HepG2 (cell line): ENCODE measurements at regions not wholly inside any gene's neighbourhood (a gene's known extent, or its start where the extent isn't known, plus 50 kb on each side); places are given as distances from the start of the nearest gene placed in this dataset.
A peak's percentile ranks its signal among the peaks of the same experiment; 100 is the strongest.

ENCODE experiments used
- ASH2L ChIP-seq: fragments of 300-600, 200-600 bp; sonication (generic); IDR thresholded peaks from 2 replicates; pipeline ENCODE4 v1.7.0; 2017; ENCODE audit warnings: low read depth, mild to moderate bottlenecking, moderate library complexity, mixed read lengths, low read length; ENCODE audit not compliant: insufficient read length
- DDIT3 ChIP-seq: sonication (generic); formaldehyde crosslinking; IDR thresholded peaks from 2 replicates; pipeline ENCODE4 v1.4.0; 2020; ENCODE audit warnings: mild to moderate bottlenecking, missing genetic modification reagents
- GATAD2A ChIP-seq: IDR thresholded peaks from 2 replicates; pipeline ENCODE4 v1.6.1; 2016
- HBP1 ChIP-seq: IDR thresholded peaks from 2 replicates; pipeline ENCODE4 v1.6.1; 2016; ENCODE audit warnings: low read depth, control low read depth
- HNF1B ChIP-seq: sonication (generic); formaldehyde crosslinking; IDR thresholded peaks from 2 replicates; pipeline ENCODE4 v1.5.1; 2020; ENCODE audit warnings: mild to moderate bottlenecking, moderate library complexity, missing genetic modification reagents
- HNF4G ChIP-seq, 2 experiments: sonication (generic) in 1 of 2; formaldehyde crosslinking in 1 of 2; IDR thresholded peaks; 2 replicates each; pipeline versions ENCODE4 v1.4.0 to v1.6.1; 2011 to 2020; ENCODE audit warnings: borderline replicate concordance in 2 of 2, low read depth in 2 of 2, mild to moderate bottlenecking in 2 of 2, low read length in 1 of 2, missing genetic modification reagents in 1 of 2, moderate library complexity in 1 of 2
- LCORL ChIP-seq, 2 experiments: fragments of 450-650 bp in 1 of 2; sonication (generic) in 1 of 2; formaldehyde crosslinking in 1 of 2; IDR thresholded peaks; 2 replicates each; pipeline versions ENCODE4 v1.5.0 to v1.6.1; 2017 to 2020; ENCODE audit warnings: antibody characterized with exemption in 1 of 2, missing genetic modification reagents in 1 of 2
- MED1 ChIP-seq: sonication (generic); formaldehyde crosslinking; IDR thresholded peaks from 2 replicates; pipeline ENCODE4 v1.4.0; 2020; ENCODE audit warnings: missing genetic modification reagents
- MEIS2 ChIP-seq: sonication (generic); formaldehyde crosslinking; IDR thresholded peaks from 2 replicates; pipeline ENCODE4 v1.9.0; 2021; ENCODE audit warnings: mild to moderate bottlenecking, missing genetic modification reagents
- PHF21A ChIP-seq: sonication (generic); formaldehyde crosslinking; IDR thresholded peaks from 2 replicates; pipeline ENCODE4 v1.5.0; 2020; ENCODE audit warnings: mild to moderate bottlenecking, missing genetic modification reagents
- SIN3B ChIP-seq: fragments of 150-350 bp; IDR thresholded peaks from 2 replicates; pipeline ENCODE4 v1.6.1; 2014; ENCODE audit warnings: low read length
- SIX4 ChIP-seq: sonication (generic); formaldehyde crosslinking; IDR thresholded peaks from 2 replicates; pipeline ENCODE4 v1.4.0; 2020; ENCODE audit warnings: missing genetic modification reagents
- SMC3 ChIP-seq: IDR thresholded peaks from 2 replicates; pipeline ENCODE4 v1.6.1; 2011; ENCODE audit warnings: low read length, improper control_type of control experiment
- TARDBP ChIP-seq: sonication (generic); formaldehyde crosslinking; IDR thresholded peaks from 2 replicates; pipeline ENCODE4 v1.8.0; 2022; ENCODE audit warnings: mild to moderate bottlenecking, missing genetic modification reagents
- ZFY ChIP-seq: sonication (generic); formaldehyde crosslinking; IDR thresholded peaks from 2 replicates; pipeline ENCODE4 v1.4.0; 2020; ENCODE audit warnings: missing genetic modification reagents
- ZMYM4 ChIP-seq: sonication (generic); formaldehyde crosslinking; IDR thresholded peaks from 2 replicates; pipeline ENCODE4 v1.8.1; 2023; ENCODE audit warnings: mild to moderate bottlenecking, missing genetic modification reagents
- ZNF331 ChIP-seq: sonication (generic); formaldehyde crosslinking; IDR thresholded peaks from 2 replicates; pipeline ENCODE4 v1.4.0; 2020; ENCODE audit warnings: missing genetic modification reagents
- ZNF350 ChIP-seq: sonication (generic); formaldehyde crosslinking; IDR thresholded peaks from 2 replicates; pipeline ENCODE4 v1.4.0; 2020; ENCODE audit warnings: mild to moderate bottlenecking, low read depth, missing genetic modification reagents, borderline replicate concordance
- ZNF720 ChIP-seq: sonication (generic); formaldehyde crosslinking; IDR thresholded peaks from 2 replicates; pipeline ENCODE4 v1.4.0; 2020; ENCODE audit warnings: missing genetic modification reagents
- ZNF775 ChIP-seq: sonication (generic); formaldehyde crosslinking; IDR thresholded peaks from 2 replicates; pipeline ENCODE4 v1.4.0; 2020; ENCODE audit warnings: missing genetic modification reagents, mild to moderate bottlenecking, moderate library complexity, borderline replicate concordance
- ZSCAN25 ChIP-seq: sonication (generic); formaldehyde crosslinking; IDR thresholded peaks from 2 replicates; pipeline ENCODE4 v1.8.0; 2022; ENCODE audit warnings: mild to moderate bottlenecking, missing genetic modification reagents
- TF ChIP-seq, protein P1 (sequence below): sonication (generic); formaldehyde crosslinking; IDR thresholded peaks from 2 replicates; pipeline ENCODE4 v1.4.0; 2020; ENCODE audit warnings: missing genetic modification reagents
- TF ChIP-seq, protein P2 (sequence below): sonication (generic); formaldehyde crosslinking; IDR thresholded peaks from 2 replicates; pipeline ENCODE4 v1.8.1; 2022; ENCODE audit warnings: mild to moderate bottlenecking, missing genetic modification reagents

- TF ChIP-seq ZMYM4 (CRISPR knock-in tag) (peak; percentile 45), HNF1B (no peak), ZNF720 (CRISPR knock-in tag) (no peak), ZNF775 (0 out of 2 replicates have a peak, but pooled peaks have one; percentile 62), HBP1 (CRISPR knock-in tag) (0 out of 2 replicates have a peak, but pooled peaks have one; percentile 28), SIX4 (CRISPR knock-in tag) (no peak), GATAD2A (CRISPR knock-in tag) (peak; percentile 44; the same call in 1 of the 2 replicates), SIN3B (no peak), ZNF350 (CRISPR knock-in tag) (peak; percentile 20; the same call in 1 of the 2 replicates), ASH2L (peak; percentile 66), ZFY (peak; percentile 43; the same call in 1 of the 2 replicates), MED1 (0 out of 2 replicates have a peak, but pooled peaks have one; percentile 13), PHF21A (CRISPR knock-in tag) (peak; percentile 71; the same call in 1 of the 2 replicates), DDIT3 (no peak), HNF4G (IDR thresholded peaks at IDR 0.05; ENCODE audit: borderline replicate concordance, low read depth, low read length) (peak; percentile 59; the same call in 1 of the 2 replicates), HNF4G (CRISPR knock-in tag; IDR thresholded peaks at IDR 0.05; ENCODE audit: borderline replicate concordance, low read depth) (no peak), MEIS2 (CRISPR knock-in tag) (no peak), LCORL (IDR thresholded peaks at IDR 0.05) (no peak), LCORL (CRISPR knock-in tag; IDR thresholded peaks at IDR 0.05) (peak; percentile 50; the same call in 1 of the 2 replicates), SMC3 (peak; percentile 20; the same call in 1 of the 2 replicates), TARDBP (CRISPR knock-in tag) (peak; percentile 51; the same call in 1 of the 2 replicates), ZSCAN25 (CRISPR knock-in tag) (0 out of 2 replicates have a peak, but pooled peaks have one; percentile 63), ZNF331 (no peak)
- TF ChIP-seq, protein P1, sequence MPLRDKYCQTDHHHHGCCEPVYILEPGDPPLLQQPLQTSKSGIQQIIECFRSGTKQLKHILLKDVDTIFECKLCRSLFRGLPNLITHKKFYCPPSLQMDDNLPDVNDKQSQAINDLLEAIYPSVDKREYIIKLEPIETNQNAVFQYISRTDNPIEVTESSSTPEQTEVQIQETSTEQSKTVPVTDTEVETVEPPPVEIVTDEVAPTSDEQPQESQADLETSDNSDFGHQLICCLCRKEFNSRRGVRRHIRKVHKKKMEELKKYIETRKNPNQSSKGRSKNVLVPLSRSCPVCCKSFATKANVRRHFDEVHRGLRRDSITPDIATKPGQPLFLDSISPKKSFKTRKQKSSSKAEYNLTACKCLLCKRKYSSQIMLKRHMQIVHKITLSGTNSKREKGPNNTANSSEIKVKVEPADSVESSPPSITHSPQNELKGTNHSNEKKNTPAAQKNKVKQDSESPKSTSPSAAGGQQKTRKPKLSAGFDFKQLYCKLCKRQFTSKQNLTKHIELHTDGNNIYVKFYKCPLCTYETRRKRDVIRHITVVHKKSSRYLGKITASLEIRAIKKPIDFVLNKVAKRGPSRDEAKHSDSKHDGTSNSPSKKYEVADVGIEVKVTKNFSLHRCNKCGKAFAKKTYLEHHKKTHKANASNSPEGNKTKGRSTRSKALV: no peak
- TF ChIP-seq, protein P2, sequence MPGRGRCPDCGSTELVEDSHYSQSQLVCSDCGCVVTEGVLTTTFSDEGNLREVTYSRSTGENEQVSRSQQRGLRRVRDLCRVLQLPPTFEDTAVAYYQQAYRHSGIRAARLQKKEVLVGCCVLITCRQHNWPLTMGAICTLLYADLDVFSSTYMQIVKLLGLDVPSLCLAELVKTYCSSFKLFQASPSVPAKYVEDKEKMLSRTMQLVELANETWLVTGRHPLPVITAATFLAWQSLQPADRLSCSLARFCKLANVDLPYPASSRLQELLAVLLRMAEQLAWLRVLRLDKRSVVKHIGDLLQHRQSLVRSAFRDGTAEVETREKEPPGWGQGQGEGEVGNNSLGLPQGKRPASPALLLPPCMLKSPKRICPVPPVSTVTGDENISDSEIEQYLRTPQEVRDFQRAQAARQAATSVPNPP (CRISPR knock-in tag): no peak
Observed at GRCh38 chr9:94160594-94161501, 76.6 kb downstream of the PTPDC1 start (continued).
